K562 (cell line): ENCODE measurements at regions not wholly inside any gene's neighbourhood (a gene's known extent, or its start where the extent isn't known, plus 50 kb on each side); places are given as distances from the start of the nearest gene placed in this dataset.

Experiments used
- ATAC-seq: fragments of 200-7000 bp; cut with Tn5 transposase; 3 replicates; pipeline ENCODE4 v1.9.1; 2020; ENCODE audit warnings: moderate library complexity
- BruUV-seq: library from RNA; stranded (reverse); fragments of 400-500 nt; replicated peaks from 2 replicates; lab custom pipeline; 2021; lab: Mats Ljungman, UMichigan
- CTCF ChIA-PET: fragments of 300-600 bp; formaldehyde crosslinking; extraction: SDS; loops from one replicate; lab custom pipeline; 2021; ENCODE audit warnings: low intra/inter-chr PET ratio; lab: Yijun Ruan, JAX
- POLR2A ChIA-PET: fragments of 300-600, 350-650 bp; sonication (Branson Sonifier 250); formaldehyde crosslinking; extraction: SDS; loops from one replicate; lab custom pipeline; 2021; ENCODE audit warnings: antibody characterized with exemption, inconsistent platforms; lab: Yijun Ruan, JAX
- DNase-seq, 4 experiments: peaks; one replicate each; pipeline versions ENCODE4 v3.0.0 to v3.0.0-alpha.2; 2011 to 2018; ENCODE audit warnings: low spot score in 3 of 4, mixed read lengths in 3 of 4; ENCODE audit errors: extremely low read depth in 1 of 4
- FAIRE-seq: peaks from 2 replicates; lab custom pipeline; 2011; peaks lifted over from hg19 to GRCh38; lab: Jason Lieb, UNC
- H2AFZ ChIP-seq: 2 replicates; pipeline ENCODE4 v1.6.0; 2011; ENCODE audit warnings: low read depth, low read length, control low read depth, inconsistent platforms
- H3K27ac ChIP-seq: fragments of 200-600 bp; 3 replicates; pipeline ENCODE4 v1.8.0; 2011; ENCODE audit warnings: low read depth, mild to moderate bottlenecking, control low read depth, inconsistent platforms, low read length, moderate library complexity, mixed read lengths; ENCODE audit errors: extremely low read depth
- H3K27me3 ChIP-seq, 2 experiments: fragments of 300-600 bp in 1 of 2; 2 replicates in 1 of 2; 3 replicates in 1 of 2; pipeline versions ENCODE4 v1.6.0 to v1.8.0; 2011; ENCODE audit warnings: inconsistent platforms in 2 of 2, low read length in 2 of 2, mild to moderate bottlenecking in 1 of 2, mixed read lengths in 1 of 2, moderate library complexity in 1 of 2; ENCODE audit not compliant: control insufficient read depth in 2 of 2, insufficient read depth in 2 of 2
- H3K36me3 ChIP-seq: fragments of 300-600 bp; 3 replicates; pipeline ENCODE4 v1.8.0; 2011; ENCODE audit warnings: mild to moderate bottlenecking, low read length, inconsistent platforms; ENCODE audit not compliant: control insufficient read depth, insufficient read depth
- H3K4me1 ChIP-seq, 2 experiments: fragments of 200-600 bp in 1 of 2; replicated peaks in 1 of 2; 2 replicates in 1 of 2; 3 replicates in 1 of 2; pipeline versions ENCODE4 v1.5.1 to v1.8.0; 2011; ENCODE audit warnings: inconsistent platforms in 2 of 2, low read length in 2 of 2, mild to moderate bottlenecking in 1 of 2, mixed read lengths in 1 of 2, moderate library complexity in 1 of 2; ENCODE audit not compliant: control insufficient read depth in 2 of 2, insufficient read depth in 2 of 2
- H3K4me2 ChIP-seq: 2 replicates; pipeline ENCODE4 v1.6.1; 2011; ENCODE audit warnings: low read length, control low read depth, inconsistent platforms, mixed read lengths; ENCODE audit not compliant: insufficient read depth
- H3K4me3 ChIP-seq: fragments of 200-600 bp; sonication (generic), shearing (Covaris generic); 2 replicates; pipeline ENCODE4 v1.5.1; 2016; ENCODE audit warnings: control low read depth, inconsistent platforms
- H3K79me2 ChIP-seq: fragments of 200-600 bp; 3 replicates; pipeline ENCODE4 v1.8.0; 2011; ENCODE audit warnings: low read length, inconsistent platforms; ENCODE audit not compliant: control insufficient read depth, insufficient read depth
- H3K9ac ChIP-seq, 2 experiments: 2 replicates each; pipeline versions ENCODE4 v1.6.0 to v1.6.1; 2011; ENCODE audit warnings: low read depth in 2 of 2, low read length in 2 of 2, control low read depth in 1 of 2, inconsistent platforms in 1 of 2, mild to moderate bottlenecking in 1 of 2, mixed read lengths in 1 of 2; ENCODE audit not compliant: insufficient read depth in 1 of 2
- H3K9me1 ChIP-seq: one replicate; pipeline ENCODE4 v1.6.0; 2011; ENCODE audit warnings: inconsistent platforms, mild to moderate bottlenecking, low read length, moderate library complexity; ENCODE audit not compliant: control insufficient read depth, insufficient read depth
- H3K9me3 ChIP-seq: replicated peaks from 2 replicates; pipeline ENCODE4 v1.5.1; 2011; ENCODE audit warnings: low read depth, low read length, inconsistent platforms; ENCODE audit not compliant: control insufficient read depth, insufficient read depth
- H4K20me1 ChIP-seq: replicated peaks from 2 replicates; pipeline ENCODE4 v1.6.1; 2011; ENCODE audit warnings: low read length, inconsistent platforms, mixed read lengths; ENCODE audit not compliant: control insufficient read depth, insufficient read depth
- EP300 ChIP-seq: IDR thresholded peaks from 2 replicates; pipeline ENCODE4 v1.6.1; 2012; ENCODE audit warnings: low read length, improper control_type of control experiment
- LEF1 ChIP-seq: fragments of 450-650 bp; IDR thresholded peaks from 2 replicates; pipeline ENCODE4 v1.6.1; 2016; ENCODE audit warnings: mild to moderate bottlenecking
- PML ChIP-seq: IDR thresholded peaks from 2 replicates; pipeline ENCODE4 v1.6.1; 2012; ENCODE audit warnings: low read length, inconsistent platforms
- SNAPC5 ChIP-seq: fragments of 250-450 bp; sonication (Bioruptor Pico); IDR thresholded peaks from 2 replicates; pipeline ENCODE4 v1.8.0; 2021; ENCODE audit warnings: moderate library complexity, mild to moderate bottlenecking, inconsistent platforms
- STAT5A ChIP-seq: IDR thresholded peaks from 2 replicates; pipeline ENCODE4 v1.6.1; 2012; ENCODE audit warnings: low read length, inconsistent platforms, borderline replicate concordance
- TAF1 ChIP-seq: IDR thresholded peaks from 2 replicates; pipeline ENCODE4 v1.6.1; 2011; ENCODE audit warnings: mild to moderate bottlenecking, low read length, moderate library complexity; ENCODE audit not compliant: insufficient read depth, control insufficient read depth, severe bottlenecking; ENCODE audit errors: extremely low read depth
- TOE1 ChIP-seq, 2 experiments: fragments of 450-650 bp in 1 of 2; sonication (generic) in 1 of 2; formaldehyde crosslinking in 1 of 2; IDR thresholded peaks; 2 replicates each; pipeline versions ENCODE4 v1.7.1 to v1.8.0; 2016 to 2022; ENCODE audit warnings: borderline replicate concordance in 2 of 2, mild to moderate bottlenecking in 2 of 2, antibody characterized with exemption in 1 of 2, inconsistent platforms in 1 of 2, low read depth in 1 of 2, missing genetic modification reagents in 1 of 2, moderate library complexity in 1 of 2
- ZNF644 ChIP-seq: fragments of 200-800 bp; sonication (Bioruptor generic); IDR thresholded peaks from 2 replicates; pipeline ENCODE4 v1.6.1; 2016; ENCODE audit warnings: low read depth, missing genetic modification characterization, missing compliant biosample characterization
- WGBS: fragments of 100-300 bp; shearing (Covaris generic); methylation state at CpG from one replicate; pipeline ENCODE4 v1.1.6; 2016; ENCODE audit warnings: low coverage, mixed read lengths; ENCODE audit not compliant: insufficient coverage; ENCODE audit errors: missing lambda C conversion rate; 5-methylcytosine and 5-hydroxymethylcytosine counted together
- in situ Hi-C: fragments of 300-500 bp; cut with MboI; formaldehyde crosslinking; loops from 4 replicates; pipeline ENCODE4 v1.15.0; 2018; ENCODE audit warnings: inconsistent platforms, mixed read lengths
- intact Hi-C: fragments of 100-400 bp; cut with micrococcal nuclease; formaldehyde crosslinking; loops from 2 replicates; pipeline ENCODE4 v1.14.2; 2022

DNA sequence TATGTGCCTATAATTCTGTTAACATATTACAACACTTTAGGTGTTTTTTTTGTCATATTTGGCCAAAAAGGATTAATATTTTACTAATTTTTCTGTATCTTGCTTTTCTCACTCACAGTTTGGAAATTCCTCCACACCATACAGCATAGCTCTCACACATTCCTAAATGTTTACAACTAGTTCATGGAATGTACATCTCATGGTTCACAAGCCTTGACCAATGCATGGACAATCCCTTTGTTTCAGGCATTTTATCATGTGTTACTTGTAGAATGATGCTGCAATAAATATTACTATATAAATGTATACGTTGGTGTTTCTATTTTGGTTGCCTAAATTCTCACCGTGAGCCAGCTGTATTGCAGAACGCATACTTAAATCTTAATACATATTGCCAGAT lies 80.5 kb upstream of the SPATA31C2 start:
- POLR2A ChIA-PET, result interaction anchor here (0.6 kb wide), 1 partner anchor 1104 kb away, joined by 3 read pairs; no protein-coding TSS in a partner anchor
- H3K27ac ChIP-seq, result no peak overlapping the region
- H3K9ac ChIP-seq, result no peak overlapping the region
- H3K4me1 ChIP-seq, result no peaks in the 10 kb centered on the region; a peak in 1 of 5 replicates
- H3K27me3 ChIP-seq, result peaks cover 0 to 22% of the 10 kb centered on the region in 2 experiments; a peak in 3 of 5 replicates
- no peaks in the 10 kb centered on the region for H3K9me1 ChIP-seq
- H3K4me3 ChIP-seq, result no peak overlapping the region
- H2AFZ ChIP-seq, result no peak overlapping the region
- FAIRE-seq (no peak), ATAC-seq (no peak), DNase-seq (no peak)
- no peak overlapping the region for H3K4me2 ChIP-seq
- CTCF ChIA-PET, result no interaction called here
- no peaks in the 10 kb centered on the region for H3K79me2 ChIP-seq
- TF ChIP-seq ZNF644 (tag) (no peak), SNAPC5 (no peak), EP300 (no peak), TOE1 (IDR thresholded peaks at IDR 0.05; ENCODE audit: borderline replicate concordance) (no peak), TOE1 (CRISPR knock-in tag; IDR thresholded peaks at IDR 0.05; ENCODE audit: borderline replicate concordance, low read depth) (no peak), LEF1 (no peak), PML (no peak), TAF1 (no peak), STAT5A (no peak)
- no TSS peak for BruUV-seq
- H3K36me3 ChIP-seq, result no peaks in the 10 kb centered on the region
- in situ Hi-C loops (no loop called here), intact Hi-C loops (no loop called here)
- no peaks in the 10 kb centered on the region for H3K9me3 ChIP-seq
- H4K20me1 ChIP-seq, result no peaks in the 10 kb centered on the region
- WGBS, result 0% methylated on average over 3 of the region's 3 CpGs
